ENCODE measurements at regions not wholly inside any gene's neighbourhood (a gene's known extent, or its start where the extent isn't known, plus 50 kb on each side); places are given as distances from the start of the nearest gene placed in this dataset.
"Not testable (repeated sequence)": the region's sequence is repeated elsewhere in the genome, so short reads cannot be mapped to it uniquely, and the experiment has no call there.

GRCh38 chrX:65610481-65610880 is 57.0 kb upstream of the MSN start:
- DNase-seq (ENCODE audit: extremely low read depth in 1 of 11, low read depth in 9 of 11, low spot score in 4 of 11) = no peak

- no peak for DNase-seq (ENCODE audit: extremely low read depth in 1 of 11, low read depth in 9 of 11, low spot score in 4 of 11)
These were observed 57.4 kb upstream of the MSN start for GRCh38 chrX:65610040-65610439.

GRCh38 chrX:65609237-65609636 is 58.2 kb upstream of the MSN start:
- no peak for DNase-seq (ENCODE audit: extremely low read depth in 1 of 11, low read depth in 9 of 11, low spot score in 4 of 11)

- DNase-seq (ENCODE audit: extremely low read depth in 1 of 11, low read depth in 9 of 11, low spot score in 4 of 11) = no peak
These were observed 59.4 kb upstream of the MSN start for GRCh38 chrX:65608026-65608425.

- no peak for DNase-seq (ENCODE audit: extremely low read depth in 1 of 11, low read depth in 9 of 11, low spot score in 4 of 11)
These were observed 60.2 kb upstream of the MSN start for GRCh38 chrX:65607070-65607742.

- DNase-seq (ENCODE audit: extremely low read depth in 1 of 11, low read depth in 9 of 11, low spot score in 4 of 11) = no peak
These were observed 65.3 kb upstream of the MSN start for GRCh38 chrX:65602221-65602560.

GRCh38 chrX:65601530-65602220 is 65.8 kb upstream of the MSN start:
- peak in 7 of 11 donors; percentile 19 to 46 (median 37) for DNase-seq (ENCODE audit: extremely low read depth in 1 of 11, low read depth in 9 of 11, low spot score in 4 of 11)

- DNase-seq (ENCODE audit: extremely low read depth in 1 of 11, low read depth in 9 of 11, low spot score in 4 of 11) = no peak
These were observed 66.3 kb upstream of the MSN start for GRCh38 chrX:65601126-65601525.

- DNase-seq (ENCODE audit: extremely low read depth in 1 of 11, low read depth in 9 of 11, low spot score in 4 of 11) = no peak
These were observed 65.5 kb upstream of the LAS1L start for GRCh38 chrX:65600106-65600505.

GRCh38 chrX:65598559-65599147 is 64.1 kb upstream of the LAS1L start:
- no peak for DNase-seq (ENCODE audit: extremely low read depth in 1 of 11, low read depth in 9 of 11, low spot score in 4 of 11)

- no peak for DNase-seq (ENCODE audit: extremely low read depth in 1 of 11, low read depth in 9 of 11, low spot score in 4 of 11)
These were observed 61.9 kb upstream of the LAS1L start for GRCh38 chrX:65596270-65597034.

- DNase-seq (ENCODE audit: extremely low read depth in 1 of 11, low read depth in 9 of 11, low spot score in 4 of 11) = peak; percentile 75 to 89 (median 79)
These were observed 60.9 kb upstream of the LAS1L start for GRCh38 chrX:65595460-65595876.

GRCh38 chrX:65591206-65591605 is 56.6 kb upstream of the LAS1L start:
- DNase-seq (ENCODE audit: extremely low read depth in 1 of 11, low read depth in 9 of 11, low spot score in 4 of 11) = no peak

- no peak for DNase-seq (ENCODE audit: extremely low read depth in 1 of 11, low read depth in 9 of 11, low spot score in 4 of 11)
These were observed 54.7 kb upstream of the LAS1L start for GRCh38 chrX:65589304-65589703.

- no peak for DNase-seq (ENCODE audit: extremely low read depth in 1 of 11, low read depth in 9 of 11, low spot score in 4 of 11)
These were observed 54.2 kb upstream of the LAS1L start for GRCh38 chrX:65588795-65589194.

- peak in 6 of 11 donors; percentile 7 to 36 (median 22) for DNase-seq (ENCODE audit: extremely low read depth in 1 of 11, low read depth in 9 of 11, low spot score in 4 of 11)
These were observed 53.3 kb upstream of the LAS1L start for GRCh38 chrX:65587616-65588526.

GRCh38 chrX:65586491-65586890 is 51.9 kb upstream of the LAS1L start:
- DNase-seq (ENCODE audit: extremely low read depth in 1 of 11, low read depth in 9 of 11, low spot score in 4 of 11) = no peak

- DNase-seq (ENCODE audit: extremely low read depth in 1 of 11, low read depth in 9 of 11, low spot score in 4 of 11) = not testable (repeated sequence)
These were observed 50.6 kb upstream of the LAS1L start for GRCh38 chrX:65585226-65585625.

All from renal cortex interstitium (tissue), 11 donors.